ENCODE measurements at regions not wholly inside any gene's neighbourhood (a gene's known extent, or its start where the extent isn't known, plus 50 kb on each side); places are given as distances from the start of the nearest gene placed in this dataset.

DNA sequence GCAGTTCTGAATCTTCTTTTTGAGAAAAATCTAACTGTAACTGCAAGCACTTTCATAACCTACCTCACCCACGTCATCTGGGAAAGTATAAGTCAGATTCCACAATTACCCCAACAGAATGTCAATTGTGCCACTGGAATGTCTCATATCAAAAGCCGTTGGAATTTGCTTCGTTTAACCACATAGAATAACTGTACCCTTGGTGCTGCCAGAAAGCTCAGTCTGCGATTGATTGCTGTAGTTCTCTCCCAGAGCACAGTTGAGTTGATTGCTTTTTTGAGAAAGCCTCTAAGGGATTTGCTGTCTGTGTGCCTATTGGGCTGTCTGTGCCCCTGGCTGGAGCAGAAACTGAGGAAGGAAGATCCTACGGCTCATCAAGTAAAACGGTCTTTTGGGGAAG lies 583.6 kb downstream of the TMEM38B start:
- no peak overlapping the region for H3K4me3 Mint-ChIP-seq
- H3K9me3 Mint-ChIP-seq, result peaks cover 0 to 23% (median 8%) of the 10 kb centered on the region in 7 donors
- Histone ChIP-seq H3K36me3 (ENCODE audit: control insufficient read depth, insufficient read depth, low read length) (no peaks in the 10 kb centered on the region), H3K27ac (ENCODE audit: insufficient read depth, low read length, poor library complexity, severe bottlenecking) (no peak overlapping the region), H3K9me3 (ENCODE audit: control insufficient read depth in 2 of 2, low read length in 2 of 2) (no peaks in the 10 kb centered on the region), H3K4me3 (ENCODE audit: low read depth, low read length) (no peak overlapping the region), H3K4me1 (ENCODE audit: control insufficient read depth, insufficient read depth, low read length, poor library complexity, severe bottlenecking) (no peaks in the 10 kb centered on the region), H3K27me3 (ENCODE audit: control insufficient read depth, insufficient read depth, low read length) (no peaks in the 10 kb centered on the region)
- DNase-seq (no peak), ATAC-seq (ENCODE audit: low read depth in 2 of 2) (no peak)
- H3K27me3 Mint-ChIP-seq, result no peaks in the 10 kb centered on the region
- no peaks in the 10 kb centered on the region for H3K4me1 Mint-ChIP-seq
- H3K36me3 Mint-ChIP-seq, result no peaks in the 10 kb centered on the region
- H3K27ac Mint-ChIP-seq, result no peak overlapping the region

- Mint-ChIP-seq H3K4me3 (no peak overlapping the region), H3K4me1 (no peaks in the 10 kb centered on the region), H3K27me3 (no peaks in the 10 kb centered on the region), H3K36me3 (no peaks in the 10 kb centered on the region), H3K9me3 (peaks cover 0 to 17% (median 8%) of the 10 kb centered on the region in 7 donors), H3K27ac (no peak overlapping the region)
- Histone ChIP-seq H3K4me1 (ENCODE audit: control insufficient read depth, insufficient read depth, low read length, poor library complexity, severe bottlenecking) (no peaks in the 10 kb centered on the region), H3K9me3 (ENCODE audit: control insufficient read depth in 2 of 2, low read length in 2 of 2) (no peaks in the 10 kb centered on the region), H3K27me3 (ENCODE audit: control insufficient read depth, insufficient read depth, low read length) (no peaks in the 10 kb centered on the region), H3K27ac (ENCODE audit: insufficient read depth, low read length, poor library complexity, severe bottlenecking) (no peak overlapping the region), H3K36me3 (ENCODE audit: control insufficient read depth, insufficient read depth, low read length) (no peaks in the 10 kb centered on the region), H3K4me3 (ENCODE audit: low read depth, low read length) (no peak overlapping the region)
- DNase-seq, result no peak
- no peak for ATAC-seq (ENCODE audit: low read depth in 2 of 2)
Measured at GRCh38 chr9:106283769-106284168, 579.2 kb upstream of the ZNF462 start.

GRCh38 chr9:106284296-106284695 lies 578.7 kb upstream of the ZNF462 start:
- no peak for DNase-seq
- Mint-ChIP-seq H3K27ac (no peak overlapping the region), H3K4me3 (no peak overlapping the region), H3K36me3 (no peaks in the 10 kb centered on the region), H3K4me1 (no peaks in the 10 kb centered on the region), H3K27me3 (no peaks in the 10 kb centered on the region), H3K9me3 (peaks cover 0 to 17% (median 10%) of the 10 kb centered on the region in 7 donors)
- H3K9me3 ChIP-seq (ENCODE audit: control insufficient read depth in 2 of 2, low read length in 2 of 2), result no peaks in the 10 kb centered on the region
- H3K4me1 ChIP-seq (ENCODE audit: control insufficient read depth, insufficient read depth, low read length, poor library complexity, severe bottlenecking), result no peaks in the 10 kb centered on the region
- H3K36me3 ChIP-seq (ENCODE audit: control insufficient read depth, insufficient read depth, low read length), result no peaks in the 10 kb centered on the region
- no peak for ATAC-seq (ENCODE audit: low read depth in 2 of 2)
- no peak overlapping the region for H3K27ac ChIP-seq (ENCODE audit: insufficient read depth, low read length, poor library complexity, severe bottlenecking)
- no peak overlapping the region for H3K4me3 ChIP-seq (ENCODE audit: low read depth, low read length)
- H3K27me3 ChIP-seq (ENCODE audit: control insufficient read depth, insufficient read depth, low read length), result no peaks in the 10 kb centered on the region

DNA sequence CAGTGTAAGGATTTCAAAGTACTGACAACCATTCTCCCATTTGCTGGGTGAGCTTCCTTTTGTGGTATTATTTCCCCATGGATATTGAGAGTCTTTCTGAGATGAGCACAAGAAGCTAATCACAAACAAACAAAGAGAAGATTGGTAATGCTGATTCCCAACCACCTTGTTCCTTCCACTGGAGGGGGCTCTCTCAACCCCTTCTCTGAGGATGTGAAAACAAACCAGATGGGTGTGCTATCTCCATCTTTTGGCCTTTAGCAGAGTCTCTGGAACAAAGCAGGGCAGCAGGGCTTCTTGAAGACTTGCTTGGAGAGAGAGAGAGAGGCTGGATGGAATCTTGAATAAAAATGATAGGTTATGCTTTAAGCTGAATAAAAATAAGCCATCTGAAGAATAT lies 576.7 kb upstream of the ZNF462 start:
- H3K36me3 ChIP-seq (ENCODE audit: control insufficient read depth, insufficient read depth, low read length), result no peaks in the 10 kb centered on the region
- Mint-ChIP-seq H3K36me3 (no peaks in the 10 kb centered on the region), H3K4me3 (no peak overlapping the region), H3K9me3 (peaks cover 1 to 17% (median 6%) of the 10 kb centered on the region in 7 donors), H3K27me3 (no peaks in the 10 kb centered on the region), H3K4me1 (no peaks in the 10 kb centered on the region), H3K27ac (no peak overlapping the region)
- ATAC-seq (ENCODE audit: low read depth in 2 of 2) (no peak), DNase-seq (no peak)
- H3K4me1 ChIP-seq (ENCODE audit: control insufficient read depth, insufficient read depth, low read length, poor library complexity, severe bottlenecking), result no peaks in the 10 kb centered on the region
- H3K27me3 ChIP-seq (ENCODE audit: control insufficient read depth, insufficient read depth, low read length), result no peaks in the 10 kb centered on the region
- no peak overlapping the region for H3K27ac ChIP-seq (ENCODE audit: insufficient read depth, low read length, poor library complexity, severe bottlenecking)
- no peaks in the 10 kb centered on the region for H3K9me3 ChIP-seq (ENCODE audit: control insufficient read depth in 2 of 2, low read length in 2 of 2)
- H3K4me3 ChIP-seq (ENCODE audit: low read depth, low read length), result no peak overlapping the region

GRCh38 chr9:106287091-106287631 lies 575.8 kb upstream of the ZNF462 start:
- Mint-ChIP-seq H3K4me1 (no peaks in the 10 kb centered on the region), H3K27me3 (no peaks in the 10 kb centered on the region), H3K36me3 (no peaks in the 10 kb centered on the region), H3K27ac (no peak overlapping the region), H3K9me3 (peaks cover 1 to 16% (median 6%) of the 10 kb centered on the region in 7 donors), H3K4me3 (no peak overlapping the region)
- Histone ChIP-seq H3K9me3 (ENCODE audit: control insufficient read depth in 2 of 2, low read length in 2 of 2) (no peaks in the 10 kb centered on the region), H3K27ac (ENCODE audit: insufficient read depth, low read length, poor library complexity, severe bottlenecking) (no peak overlapping the region), H3K4me1 (ENCODE audit: control insufficient read depth, insufficient read depth, low read length, poor library complexity, severe bottlenecking) (no peaks in the 10 kb centered on the region), H3K27me3 (ENCODE audit: control insufficient read depth, insufficient read depth, low read length) (no peaks in the 10 kb centered on the region), H3K36me3 (ENCODE audit: control insufficient read depth, insufficient read depth, low read length) (no peaks in the 10 kb centered on the region), H3K4me3 (ENCODE audit: low read depth, low read length) (no peak overlapping the region)
- DNase-seq, result no peak
- no peak for ATAC-seq (ENCODE audit: low read depth in 2 of 2)

DNA sequence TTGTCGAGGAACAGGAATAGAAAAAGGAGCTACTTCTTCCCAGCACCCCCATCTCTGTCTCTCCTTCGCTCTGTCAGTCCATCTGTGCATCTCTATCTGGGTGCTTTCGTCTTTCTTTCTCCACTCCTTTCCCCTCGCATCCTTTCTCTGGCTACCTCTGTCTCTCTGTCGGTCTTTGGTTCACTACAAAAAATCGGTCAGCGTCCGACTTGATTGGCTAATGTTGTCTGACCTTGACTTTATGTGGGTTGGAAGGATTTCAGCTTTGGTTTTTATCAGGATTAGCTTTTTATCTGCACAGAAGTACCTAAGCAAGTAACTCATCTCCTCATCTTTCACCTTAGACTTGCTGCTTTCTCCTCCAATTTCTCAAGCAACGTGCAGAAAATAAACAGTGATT lies 575.2 kb upstream of the ZNF462 start:
- H3K27me3 ChIP-seq (ENCODE audit: control insufficient read depth, insufficient read depth, low read length), result no peaks in the 10 kb centered on the region
- no peaks in the 10 kb centered on the region for H3K36me3 ChIP-seq (ENCODE audit: control insufficient read depth, insufficient read depth, low read length)
- H3K27ac Mint-ChIP-seq, result no peak overlapping the region
- no peaks in the 10 kb centered on the region for H3K4me1 ChIP-seq (ENCODE audit: control insufficient read depth, insufficient read depth, low read length, poor library complexity, severe bottlenecking)
- DNase-seq, result no peak
- no peaks in the 10 kb centered on the region for H3K27me3 Mint-ChIP-seq
- no peak for ATAC-seq (ENCODE audit: low read depth in 2 of 2)
- no peak overlapping the region for H3K27ac ChIP-seq (ENCODE audit: insufficient read depth, low read length, poor library complexity, severe bottlenecking)
- peaks cover 0 to 14% (median 6%) of the 10 kb centered on the region in 7 donors for H3K9me3 Mint-ChIP-seq
- no peak overlapping the region for H3K4me3 Mint-ChIP-seq
- H3K9me3 ChIP-seq (ENCODE audit: control insufficient read depth in 2 of 2, low read length in 2 of 2), result no peaks in the 10 kb centered on the region
- H3K4me1 Mint-ChIP-seq, result no peaks in the 10 kb centered on the region
- no peaks in the 10 kb centered on the region for H3K36me3 Mint-ChIP-seq
- H3K4me3 ChIP-seq (ENCODE audit: low read depth, low read length), result no peak overlapping the region

DNA sequence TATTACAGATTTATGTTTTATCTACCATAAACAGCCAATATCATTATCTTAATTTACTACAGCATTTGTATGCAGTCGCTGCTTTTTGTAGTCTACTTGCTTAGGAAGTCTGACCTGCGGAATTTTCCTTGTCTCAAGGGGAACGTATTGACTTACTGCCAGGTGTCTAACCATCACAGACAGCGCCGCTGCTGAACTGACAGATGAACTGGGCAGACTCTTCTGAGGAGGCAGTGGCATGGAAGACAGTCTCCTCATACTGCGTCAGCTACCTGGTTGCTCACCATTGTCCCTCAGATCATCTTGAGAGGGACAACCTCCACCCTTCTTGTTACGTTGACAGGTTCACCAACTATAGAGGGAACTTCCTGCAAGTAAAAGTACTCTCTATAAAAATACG lies 574.3 kb upstream of the ZNF462 start:
- Histone ChIP-seq H3K4me1 (ENCODE audit: control insufficient read depth, insufficient read depth, low read length, poor library complexity, severe bottlenecking) (no peaks in the 10 kb centered on the region), H3K36me3 (ENCODE audit: control insufficient read depth, insufficient read depth, low read length) (no peaks in the 10 kb centered on the region), H3K9me3 (ENCODE audit: control insufficient read depth in 2 of 2, low read length in 2 of 2) (no peaks in the 10 kb centered on the region), H3K27ac (ENCODE audit: insufficient read depth, low read length, poor library complexity, severe bottlenecking) (no peak overlapping the region), H3K27me3 (ENCODE audit: control insufficient read depth, insufficient read depth, low read length) (no peaks in the 10 kb centered on the region), H3K4me3 (ENCODE audit: low read depth, low read length) (no peak overlapping the region)
- no peak overlapping the region for H3K27ac Mint-ChIP-seq
- ATAC-seq (ENCODE audit: low read depth in 2 of 2), result no peak
- no peak overlapping the region for H3K4me3 Mint-ChIP-seq
- no peaks in the 10 kb centered on the region for H3K36me3 Mint-ChIP-seq
- no peaks in the 10 kb centered on the region for H3K4me1 Mint-ChIP-seq
- no peaks in the 10 kb centered on the region for H3K27me3 Mint-ChIP-seq
- no peak for DNase-seq
- H3K9me3 Mint-ChIP-seq, result peaks cover 0 to 16% (median 4%) of the 10 kb centered on the region in 7 donors

DNA sequence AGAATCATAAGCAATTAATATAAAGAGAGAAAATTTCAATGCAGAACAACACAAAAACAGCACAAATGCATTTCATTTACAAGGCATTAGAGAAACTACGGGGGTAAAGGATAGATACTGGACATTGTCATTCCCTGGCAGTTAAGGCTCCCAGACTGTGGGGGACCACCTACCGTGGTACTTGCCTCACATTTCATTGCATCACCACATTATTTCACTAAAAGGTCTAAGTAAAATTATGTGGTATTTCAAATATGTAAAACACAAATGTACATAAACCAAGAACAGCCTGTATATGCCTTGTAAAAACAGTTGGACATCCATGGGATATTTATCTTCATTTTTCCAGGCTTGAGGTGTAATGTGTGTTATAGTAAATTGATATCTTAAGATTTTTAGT lies 571.2 kb upstream of the ZNF462 start:
- H3K4me1 ChIP-seq (ENCODE audit: control insufficient read depth, insufficient read depth, low read length, poor library complexity, severe bottlenecking), result no peaks in the 10 kb centered on the region
- H3K9me3 ChIP-seq (ENCODE audit: control insufficient read depth in 2 of 2, low read length in 2 of 2), result no peaks in the 10 kb centered on the region
- no peaks in the 10 kb centered on the region for H3K36me3 ChIP-seq (ENCODE audit: control insufficient read depth, insufficient read depth, low read length)
- no peak overlapping the region for H3K27ac Mint-ChIP-seq
- no peaks in the 10 kb centered on the region for H3K27me3 ChIP-seq (ENCODE audit: control insufficient read depth, insufficient read depth, low read length)
- H3K36me3 Mint-ChIP-seq, result no peaks in the 10 kb centered on the region
- DNase-seq (no peak), ATAC-seq (ENCODE audit: low read depth in 2 of 2) (no peak)
- no peaks in the 10 kb centered on the region for H3K27me3 Mint-ChIP-seq
- no peak overlapping the region for H3K4me3 ChIP-seq (ENCODE audit: low read depth, low read length)
- no peak overlapping the region for H3K27ac ChIP-seq (ENCODE audit: insufficient read depth, low read length, poor library complexity, severe bottlenecking)
- H3K4me3 Mint-ChIP-seq, result no peak overlapping the region
- H3K9me3 Mint-ChIP-seq, result peaks cover 0 to 19% (median 8%) of the 10 kb centered on the region in 7 donors
- H3K4me1 Mint-ChIP-seq, result no peaks in the 10 kb centered on the region
